ENCODE measurements at regions not wholly inside any gene's neighbourhood (a gene's known extent, or its start where the extent isn't known, plus 50 kb on each side); places are given as distances from the start of the nearest gene placed in this dataset.

DNA sequence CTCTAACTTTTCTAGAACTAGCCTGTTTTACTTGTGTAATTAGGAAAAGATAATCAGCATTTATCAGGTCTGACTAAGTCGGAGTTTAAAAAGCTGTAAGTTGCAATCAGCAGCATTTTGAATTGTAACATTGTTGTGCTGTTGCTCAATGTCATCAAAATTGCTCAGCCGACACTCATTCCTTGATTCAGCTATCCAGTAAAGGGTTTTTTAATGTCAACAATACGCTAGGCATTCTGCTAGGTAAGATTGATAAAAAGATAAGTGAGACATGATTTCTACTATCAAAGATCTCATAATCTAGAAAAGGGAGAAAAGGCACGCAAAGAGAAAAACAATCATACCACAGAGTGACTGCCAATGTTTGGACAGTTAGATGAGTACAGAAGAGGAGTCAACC is 327.1 kb upstream of the CDH2 start:
- TF ChIP-seq CBX3 (IDR thresholded peaks at IDR 0.05; ENCODE audit: borderline replicate concordance, low read depth), result no peak
- TF ChIP-seq MYC (IDR thresholded peaks at IDR 0.05; ENCODE audit: insufficient read depth, insufficient read length, insufficient replicate concordance, low read length, severe bottlenecking), result no peak
- TF ChIP-seq SUPT20H (IDR thresholded peaks at IDR 0.05; ENCODE audit: borderline replicate concordance, control insufficient read depth, low read depth, low read length), result no peak
- TF ChIP-seq, protein P1, sequence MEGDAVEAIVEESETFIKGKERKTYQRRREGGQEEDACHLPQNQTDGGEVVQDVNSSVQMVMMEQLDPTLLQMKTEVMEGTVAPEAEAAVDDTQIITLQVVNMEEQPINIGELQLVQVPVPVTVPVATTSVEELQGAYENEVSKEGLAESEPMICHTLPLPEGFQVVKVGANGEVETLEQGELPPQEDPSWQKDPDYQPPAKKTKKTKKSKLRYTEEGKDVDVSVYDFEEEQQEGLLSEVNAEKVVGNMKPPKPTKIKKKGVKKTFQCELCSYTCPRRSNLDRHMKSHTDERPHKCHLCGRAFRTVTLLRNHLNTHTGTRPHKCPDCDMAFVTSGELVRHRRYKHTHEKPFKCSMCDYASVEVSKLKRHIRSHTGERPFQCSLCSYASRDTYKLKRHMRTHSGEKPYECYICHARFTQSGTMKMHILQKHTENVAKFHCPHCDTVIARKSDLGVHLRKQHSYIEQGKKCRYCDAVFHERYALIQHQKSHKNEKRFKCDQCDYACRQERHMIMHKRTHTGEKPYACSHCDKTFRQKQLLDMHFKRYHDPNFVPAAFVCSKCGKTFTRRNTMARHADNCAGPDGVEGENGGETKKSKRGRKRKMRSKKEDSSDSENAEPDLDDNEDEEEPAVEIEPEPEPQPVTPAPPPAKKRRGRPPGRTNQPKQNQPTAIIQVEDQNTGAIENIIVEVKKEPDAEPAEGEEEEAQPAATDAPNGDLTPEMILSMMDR (IDR thresholded peaks at IDR 0.05 in 2 of 3, conservative IDR thresholded peaks at IDR 0.05 in 1 of 3; ENCODE audit: control insufficient read depth in 2 of 3, extremely low read depth in 1 of 3, insufficient read depth in 1 of 3, low read depth in 3 of 3, low read length in 3 of 3), result no peak
- no peak for TF ChIP-seq POLR2A (IDR thresholded peaks at IDR 0.05; ENCODE audit: low read depth, low read length)
- TF ChIP-seq, protein P2, sequence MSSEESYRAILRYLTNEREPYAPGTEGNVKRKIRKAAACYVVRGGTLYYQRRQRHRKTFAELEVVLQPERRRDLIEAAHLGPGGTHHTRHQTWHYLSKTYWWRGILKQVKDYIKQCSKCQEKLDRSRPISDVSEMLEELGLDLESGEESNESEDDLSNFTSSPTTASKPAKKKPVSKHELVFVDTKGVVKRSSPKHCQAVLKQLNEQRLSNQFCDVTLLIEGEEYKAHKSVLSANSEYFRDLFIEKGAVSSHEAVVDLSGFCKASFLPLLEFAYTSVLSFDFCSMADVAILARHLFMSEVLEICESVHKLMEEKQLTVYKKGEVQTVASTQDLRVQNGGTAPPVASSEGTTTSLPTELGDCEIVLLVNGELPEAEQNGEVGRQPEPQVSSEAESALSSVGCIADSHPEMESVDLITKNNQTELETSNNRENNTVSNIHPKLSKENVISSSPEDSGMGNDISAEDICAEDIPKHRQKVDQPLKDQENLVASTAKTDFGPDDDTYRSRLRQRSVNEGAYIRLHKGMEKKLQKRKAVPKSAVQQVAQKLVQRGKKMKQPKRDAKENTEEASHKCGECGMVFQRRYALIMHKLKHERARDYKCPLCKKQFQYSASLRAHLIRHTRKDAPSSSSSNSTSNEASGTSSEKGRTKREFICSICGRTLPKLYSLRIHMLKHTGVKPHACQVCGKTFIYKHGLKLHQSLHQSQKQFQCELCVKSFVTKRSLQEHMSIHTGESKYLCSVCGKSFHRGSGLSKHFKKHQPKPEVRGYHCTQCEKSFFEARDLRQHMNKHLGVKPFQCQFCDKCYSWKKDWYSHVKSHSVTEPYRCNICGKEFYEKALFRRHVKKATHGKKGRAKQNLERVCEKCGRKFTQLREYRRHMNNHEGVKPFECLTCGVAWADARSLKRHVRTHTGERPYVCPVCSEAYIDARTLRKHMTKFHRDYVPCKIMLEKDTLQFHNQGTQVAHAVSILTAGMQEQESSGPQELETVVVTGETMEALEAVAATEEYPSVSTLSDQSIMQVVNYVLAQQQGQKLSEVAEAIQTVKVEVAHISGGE (CRISPR knock-in tag; IDR thresholded peaks at IDR 0.05), result no peak
- TF ChIP-seq, protein P3, sequence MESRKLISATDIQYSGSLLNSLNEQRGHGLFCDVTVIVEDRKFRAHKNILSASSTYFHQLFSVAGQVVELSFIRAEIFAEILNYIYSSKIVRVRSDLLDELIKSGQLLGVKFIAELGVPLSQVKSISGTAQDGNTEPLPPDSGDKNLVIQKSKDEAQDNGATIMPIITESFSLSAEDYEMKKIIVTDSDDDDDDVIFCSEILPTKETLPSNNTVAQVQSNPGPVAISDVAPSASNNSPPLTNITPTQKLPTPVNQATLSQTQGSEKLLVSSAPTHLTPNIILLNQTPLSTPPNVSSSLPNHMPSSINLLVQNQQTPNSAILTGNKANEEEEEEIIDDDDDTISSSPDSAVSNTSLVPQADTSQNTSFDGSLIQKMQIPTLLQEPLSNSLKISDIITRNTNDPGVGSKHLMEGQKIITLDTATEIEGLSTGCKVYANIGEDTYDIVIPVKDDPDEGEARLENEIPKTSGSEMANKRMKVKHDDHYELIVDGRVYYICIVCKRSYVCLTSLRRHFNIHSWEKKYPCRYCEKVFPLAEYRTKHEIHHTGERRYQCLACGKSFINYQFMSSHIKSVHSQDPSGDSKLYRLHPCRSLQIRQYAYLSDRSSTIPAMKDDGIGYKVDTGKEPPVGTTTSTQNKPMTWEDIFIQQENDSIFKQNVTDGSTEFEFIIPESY (IDR thresholded peaks at IDR 0.05), result no peak
- TF ChIP-seq, protein P4, sequence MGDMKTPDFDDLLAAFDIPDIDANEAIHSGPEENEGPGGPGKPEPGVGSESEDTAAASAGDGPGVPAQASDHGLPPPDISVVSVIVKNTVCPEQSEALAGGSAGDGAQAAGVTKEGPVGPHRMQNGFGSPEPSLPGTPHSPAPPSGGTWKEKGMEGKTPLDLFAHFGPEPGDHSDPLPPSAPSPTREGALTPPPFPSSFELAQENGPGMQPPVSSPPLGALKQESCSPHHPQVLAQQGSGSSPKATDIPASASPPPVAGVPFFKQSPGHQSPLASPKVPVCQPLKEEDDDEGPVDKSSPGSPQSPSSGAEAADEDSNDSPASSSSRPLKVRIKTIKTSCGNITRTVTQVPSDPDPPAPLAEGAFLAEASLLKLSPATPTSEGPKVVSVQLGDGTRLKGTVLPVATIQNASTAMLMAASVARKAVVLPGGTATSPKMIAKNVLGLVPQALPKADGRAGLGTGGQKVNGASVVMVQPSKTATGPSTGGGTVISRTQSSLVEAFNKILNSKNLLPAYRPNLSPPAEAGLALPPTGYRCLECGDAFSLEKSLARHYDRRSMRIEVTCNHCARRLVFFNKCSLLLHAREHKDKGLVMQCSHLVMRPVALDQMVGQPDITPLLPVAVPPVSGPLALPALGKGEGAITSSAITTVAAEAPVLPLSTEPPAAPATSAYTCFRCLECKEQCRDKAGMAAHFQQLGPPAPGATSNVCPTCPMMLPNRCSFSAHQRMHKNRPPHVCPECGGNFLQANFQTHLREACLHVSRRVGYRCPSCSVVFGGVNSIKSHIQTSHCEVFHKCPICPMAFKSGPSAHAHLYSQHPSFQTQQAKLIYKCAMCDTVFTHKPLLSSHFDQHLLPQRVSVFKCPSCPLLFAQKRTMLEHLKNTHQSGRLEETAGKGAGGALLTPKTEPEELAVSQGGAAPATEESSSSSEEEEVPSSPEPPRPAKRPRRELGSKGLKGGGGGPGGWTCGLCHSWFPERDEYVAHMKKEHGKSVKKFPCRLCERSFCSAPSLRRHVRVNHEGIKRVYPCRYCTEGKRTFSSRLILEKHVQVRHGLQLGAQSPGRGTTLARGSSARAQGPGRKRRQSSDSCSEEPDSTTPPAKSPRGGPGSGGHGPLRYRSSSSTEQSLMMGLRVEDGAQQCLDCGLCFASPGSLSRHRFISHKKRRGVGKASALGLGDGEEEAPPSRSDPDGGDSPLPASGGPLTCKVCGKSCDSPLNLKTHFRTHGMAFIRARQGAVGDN (IDR thresholded peaks at IDR 0.05), result no peak
- TF ChIP-seq HDGF (IDR thresholded peaks at IDR 0.05), result no peak
- no peak for TF ChIP-seq EED (IDR thresholded peaks at IDR 0.05; ENCODE audit: low read depth)
- TF ChIP-seq, protein P5, sequence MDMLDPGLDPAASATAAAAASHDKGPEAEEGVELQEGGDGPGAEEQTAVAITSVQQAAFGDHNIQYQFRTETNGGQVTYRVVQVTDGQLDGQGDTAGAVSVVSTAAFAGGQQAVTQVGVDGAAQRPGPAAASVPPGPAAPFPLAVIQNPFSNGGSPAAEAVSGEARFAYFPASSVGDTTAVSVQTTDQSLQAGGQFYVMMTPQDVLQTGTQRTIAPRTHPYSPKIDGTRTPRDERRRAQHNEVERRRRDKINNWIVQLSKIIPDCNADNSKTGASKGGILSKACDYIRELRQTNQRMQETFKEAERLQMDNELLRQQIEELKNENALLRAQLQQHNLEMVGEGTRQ (IDR thresholded peaks at IDR 0.05; ENCODE audit: borderline replicate concordance, low read depth, low read length), result no peak
- TF ChIP-seq DPF2 (IDR thresholded peaks at IDR 0.05), result no peak
- TF ChIP-seq, protein P6, sequence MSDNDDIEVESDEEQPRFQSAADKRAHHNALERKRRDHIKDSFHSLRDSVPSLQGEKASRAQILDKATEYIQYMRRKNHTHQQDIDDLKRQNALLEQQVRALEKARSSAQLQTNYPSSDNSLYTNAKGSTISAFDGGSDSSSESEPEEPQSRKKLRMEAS (IDR thresholded peaks at IDR 0.05; ENCODE audit: low read depth, low read length), result no peak
- TF ChIP-seq, protein P7, sequence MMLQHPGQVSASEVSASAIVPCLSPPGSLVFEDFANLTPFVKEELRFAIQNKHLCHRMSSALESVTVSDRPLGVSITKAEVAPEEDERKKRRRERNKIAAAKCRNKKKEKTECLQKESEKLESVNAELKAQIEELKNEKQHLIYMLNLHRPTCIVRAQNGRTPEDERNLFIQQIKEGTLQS (IDR thresholded peaks at IDR 0.05; ENCODE audit: borderline replicate concordance, extremely low read depth, low read depth, low read length), result no peak
